GM19238 (cell line): ENCODE measurements at regions not wholly inside any gene's neighbourhood (a gene's known extent, or its start where the extent isn't known, plus 50 kb on each side); places are given as distances from the start of the nearest gene placed in this dataset.

ENCODE experiments used
- DNase-seq: peaks from one replicate; pipeline ENCODE4 v3.0.0; 2011; ENCODE audit warnings: low spot score; ENCODE audit not compliant: insufficient read length

GRCh38 chr9:120137186-120137840 is 442.7 kb downstream of the CDK5RAP2 start:
- DNase-seq, result no peak

DNA sequence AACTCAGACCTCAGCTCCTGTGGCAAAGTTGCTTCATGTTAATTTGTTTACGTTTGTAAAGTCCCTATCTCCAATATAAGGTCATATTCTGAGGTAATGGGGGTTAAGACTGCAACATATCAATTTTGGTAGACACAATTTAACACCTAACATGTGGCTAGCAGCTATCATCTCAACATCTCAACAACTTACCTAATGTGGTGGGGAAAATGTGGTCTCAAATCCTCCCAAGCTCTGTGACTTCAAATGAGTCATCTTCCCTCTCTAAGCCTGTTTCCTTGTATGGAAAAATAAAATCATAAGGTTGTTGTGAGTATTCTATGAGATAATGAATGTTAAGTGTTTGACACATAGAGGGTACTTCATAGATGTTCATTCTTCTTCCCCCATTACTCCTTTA is 443.3 kb downstream of the CDK5RAP2 start:
- no peak for DNase-seq

DNA sequence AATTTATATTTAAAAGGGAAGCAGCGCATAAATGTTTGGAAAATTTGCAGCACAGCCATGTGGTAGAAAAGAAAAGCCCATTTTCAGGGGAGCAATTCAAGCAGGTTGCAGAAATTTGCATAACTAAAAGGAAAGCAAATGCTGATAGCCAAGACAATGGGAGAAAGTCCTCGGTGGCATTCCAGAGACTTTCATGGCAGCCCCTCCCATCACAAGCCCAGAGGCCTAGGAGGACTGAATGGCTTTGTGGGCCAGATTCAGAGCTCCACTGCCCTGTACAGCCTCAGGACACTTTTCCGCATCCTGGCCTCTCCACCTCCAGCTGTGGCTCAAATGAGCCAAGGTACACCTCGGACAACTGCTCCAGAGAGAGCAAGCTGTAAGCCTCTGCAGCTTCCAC is 462.9 kb downstream of the CDK5RAP2 start:
- DNase-seq, result no peak

DNA sequence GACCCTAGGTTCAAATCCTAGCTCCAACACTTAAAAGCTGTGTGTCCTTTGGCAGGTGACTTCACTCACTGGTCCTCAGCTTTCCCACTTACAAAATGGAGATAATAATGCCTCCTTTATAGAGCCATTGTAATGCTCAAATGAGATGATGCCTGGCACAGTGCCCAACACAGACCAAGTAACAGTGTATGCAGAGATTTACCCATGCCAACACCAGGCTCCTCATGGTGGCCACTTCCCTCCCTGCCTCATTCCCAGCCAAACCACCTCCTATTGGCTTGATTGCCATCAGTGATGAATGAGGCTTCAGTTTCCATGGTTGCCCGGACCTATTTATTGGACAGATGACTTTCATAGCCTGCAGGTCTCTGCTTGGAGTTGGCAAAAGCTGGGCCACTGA is 469.4 kb downstream of the CDK5RAP2 start:
- DNase-seq, result no peak

DNA sequence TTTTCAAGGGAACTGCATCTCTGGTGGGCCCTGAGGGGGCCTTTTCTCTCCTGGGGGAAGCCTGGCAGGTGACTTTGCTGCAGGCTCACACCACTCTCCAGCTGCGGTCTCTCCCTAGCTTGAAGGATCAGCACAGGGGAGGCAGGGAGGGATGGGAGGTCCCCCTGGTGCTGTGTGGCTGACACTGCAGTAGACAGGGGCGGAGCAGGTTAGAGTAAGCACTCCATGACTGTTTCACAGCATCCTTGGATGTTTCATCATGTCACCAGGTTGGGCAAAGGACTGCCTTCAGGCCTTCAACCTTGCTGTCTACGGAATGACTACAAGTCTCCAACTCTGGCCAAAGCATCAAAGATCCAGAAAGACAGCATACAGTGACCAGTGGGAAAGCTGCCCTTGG is 470.7 kb downstream of the CDK5RAP2 start:
- DNase-seq, result no peak

DNA sequence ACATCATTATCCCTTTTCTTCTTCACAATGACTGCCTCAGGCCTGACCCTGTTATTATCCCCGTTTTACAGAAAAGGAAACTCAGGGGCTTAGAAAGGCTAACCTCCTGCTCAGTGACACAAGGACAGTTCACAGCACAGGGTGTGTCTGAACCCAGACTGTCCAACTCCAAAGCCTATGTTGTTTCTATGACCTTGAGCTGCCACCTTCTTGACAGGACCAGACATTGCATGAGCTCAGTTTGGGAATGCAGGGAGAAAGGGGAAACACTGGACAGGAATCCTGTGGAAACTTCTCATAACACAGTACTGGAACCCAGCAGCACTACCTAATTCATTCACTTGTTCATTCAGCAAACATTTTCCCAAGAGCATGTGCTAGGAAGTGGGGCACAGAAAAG is 472.8 kb downstream of the CDK5RAP2 start:
- DNase-seq, result no peak

DNA sequence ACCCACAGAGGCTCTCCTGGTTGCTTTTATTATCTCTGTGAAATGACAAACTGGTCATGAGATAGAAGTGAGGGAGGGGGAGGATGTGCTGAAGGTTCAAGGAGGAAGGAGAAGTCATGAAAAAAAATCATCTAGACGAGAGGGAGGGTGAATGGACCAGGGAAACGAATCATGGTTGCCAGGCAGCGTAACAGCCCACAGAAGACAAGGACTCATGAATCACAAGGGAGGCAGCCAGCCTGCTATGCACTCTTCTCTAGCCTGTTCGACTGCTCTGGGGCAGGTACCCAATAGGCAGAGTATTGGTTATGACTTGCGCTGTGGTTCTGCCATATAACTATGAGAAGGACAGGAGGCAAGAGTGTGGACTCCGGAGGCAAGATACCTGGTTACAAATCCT is 475.2 kb downstream of the CDK5RAP2 start:
- no peak for DNase-seq

- DNase-seq, result no peak
Observed at GRCh38 chr9:120100595-120100994, 479.4 kb downstream of the CDK5RAP2 start.

- no peak for DNase-seq
Observed at GRCh38 chr9:120099065-120099464, 480.9 kb downstream of the CDK5RAP2 start.

DNA sequence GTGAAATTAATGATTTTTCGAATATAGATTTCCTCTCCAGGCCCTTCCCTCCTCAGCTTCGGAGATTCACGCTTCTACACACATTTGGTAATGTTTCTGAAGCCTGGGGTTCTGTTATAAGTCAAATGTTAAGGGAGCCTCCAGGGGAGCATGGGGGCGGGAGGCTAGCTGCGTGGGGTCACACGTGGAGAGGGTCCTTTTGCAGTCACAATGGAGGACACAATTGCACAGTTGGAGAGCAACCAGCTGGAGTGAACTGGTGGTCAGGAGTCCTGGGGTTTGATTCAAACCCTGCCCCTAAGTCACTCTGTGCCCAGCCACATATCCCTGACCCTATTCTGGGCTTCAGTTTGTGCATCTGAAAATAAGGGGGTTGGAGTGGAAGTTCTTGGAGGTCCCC is 481.4 kb downstream of the CDK5RAP2 start:
- DNase-seq, result no peak

- DNase-seq, result no peak
Observed at GRCh38 chr9:120091206-120091605, 488.8 kb downstream of the CDK5RAP2 start.

- no peak for DNase-seq
Observed at GRCh38 chr9:120080849-120081248, 499.1 kb downstream of the CDK5RAP2 start.

GRCh38 chr9:120078112-120078511 is 501.9 kb downstream of the CDK5RAP2 start:
- no peak for DNase-seq

- DNase-seq, result no peak
Observed at GRCh38 chr9:120071760-120072159, 508.2 kb downstream of the CDK5RAP2 start.

- no peak for DNase-seq
Observed at GRCh38 chr9:120066315-120066714, 513.7 kb downstream of the CDK5RAP2 start.

GRCh38 chr9:120065151-120065550 is 514.8 kb downstream of the CDK5RAP2 start:
- no peak for DNase-seq

DNA sequence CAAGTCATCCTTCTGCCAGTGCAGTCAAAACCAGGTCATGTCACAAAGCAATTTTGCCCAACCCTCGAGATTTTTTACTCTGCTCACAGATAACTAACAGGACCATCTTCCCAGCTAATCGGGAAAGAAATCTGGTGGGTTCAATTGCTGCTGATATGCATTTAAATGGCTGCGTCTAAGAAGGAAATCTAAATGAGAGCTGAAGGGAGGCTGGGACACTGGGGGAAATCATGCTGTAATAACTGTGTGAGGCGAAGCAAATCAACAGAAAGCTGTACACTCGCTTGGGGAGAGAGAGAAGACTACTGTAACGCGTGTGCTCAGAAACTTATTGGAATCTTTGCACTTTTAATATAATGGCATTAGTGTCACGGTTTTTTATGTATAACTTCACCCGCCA is 535.0 kb downstream of the CDK5RAP2 start:
- DNase-seq, result no peak

DNA sequence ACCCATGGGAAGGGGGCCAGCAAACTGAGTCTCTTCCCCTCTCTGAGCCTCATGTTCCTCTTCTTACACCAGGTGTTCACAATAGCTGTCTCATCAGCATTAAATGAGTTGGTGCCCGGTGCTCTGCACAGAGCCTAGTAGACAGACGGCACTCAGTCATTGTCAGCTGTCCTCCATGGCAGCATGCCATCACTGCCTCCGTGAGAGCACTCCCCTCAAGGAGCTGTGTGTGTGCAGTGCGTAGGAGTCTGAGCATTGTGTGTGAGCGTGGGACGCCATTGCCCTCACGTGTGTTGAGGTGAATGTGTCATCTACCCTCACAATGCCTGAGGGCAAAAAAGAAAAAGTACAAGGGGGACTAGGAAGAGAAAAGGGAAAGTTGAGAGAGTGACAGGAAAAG is 536.5 kb downstream of the CDK5RAP2 start:
- no peak for DNase-seq

DNA sequence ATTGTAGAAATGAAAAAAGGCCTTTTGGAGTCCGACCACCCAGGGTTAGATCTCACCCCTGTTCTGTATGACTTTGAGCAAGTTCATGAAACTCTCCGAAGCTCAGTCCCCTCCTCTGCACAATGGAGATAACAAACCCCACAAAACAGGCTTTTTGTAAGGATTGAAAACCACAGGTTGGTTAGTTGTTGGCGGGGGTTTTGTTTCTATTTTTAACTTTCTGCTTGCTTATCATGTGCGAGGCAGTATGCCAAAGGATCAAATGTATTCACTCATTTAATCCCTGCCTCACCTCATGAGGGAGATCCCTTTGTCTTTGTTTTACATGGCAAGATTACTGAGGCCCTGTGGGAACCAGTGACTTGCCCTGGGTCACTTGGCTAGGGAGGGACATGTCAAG is 539.1 kb downstream of the CDK5RAP2 start:
- DNase-seq, result no peak

GRCh38 chr9:120038342-120038741 is 541.6 kb downstream of the CDK5RAP2 start:
- DNase-seq, result no peak

GRCh38 chr9:120032639-120033038 is 547.3 kb downstream of the CDK5RAP2 start:
- no peak for DNase-seq

- no peak for DNase-seq
Observed at GRCh38 chr9:120030847-120031246, 549.1 kb downstream of the CDK5RAP2 start.

GRCh38 chr9:120018550-120018949 is 561.4 kb downstream of the CDK5RAP2 start:
- DNase-seq, result no peak

GRCh38 chr9:120018037-120018436 is 561.9 kb downstream of the CDK5RAP2 start:
- no peak for DNase-seq
